ENCODE measurements at regions not wholly inside any gene's neighbourhood (a gene's known extent, or its start where the extent isn't known, plus 50 kb on each side); places are given as distances from the start of the nearest gene placed in this dataset.
A peak's percentile ranks its signal among the peaks of the same experiment; 100 is the strongest.
"Not testable (repeated sequence)": the region's sequence is repeated elsewhere in the genome, so short reads cannot be mapped to it uniquely, and the experiment has no call there.

DNA sequence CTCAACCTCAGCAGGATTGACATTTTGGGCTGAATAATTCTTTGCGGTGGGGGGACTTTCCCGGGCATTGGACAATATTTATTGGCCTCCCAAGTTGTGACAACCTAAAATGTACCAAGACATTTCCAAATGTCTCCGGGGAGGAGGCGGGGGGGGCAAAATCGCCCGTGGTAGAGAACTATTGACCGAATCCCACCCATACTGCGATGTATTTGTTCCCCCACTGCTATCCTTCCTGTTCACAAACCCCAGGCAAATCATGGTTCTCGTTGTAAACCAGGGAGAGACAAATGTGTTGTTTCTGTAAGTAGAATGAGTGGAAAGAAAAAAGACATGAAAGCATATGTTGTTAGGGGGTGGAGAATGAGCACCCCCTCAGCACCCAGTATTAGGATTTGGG lies 141.9 kb downstream of the PSAT1 start:
- no peak for DNase-seq

DNA sequence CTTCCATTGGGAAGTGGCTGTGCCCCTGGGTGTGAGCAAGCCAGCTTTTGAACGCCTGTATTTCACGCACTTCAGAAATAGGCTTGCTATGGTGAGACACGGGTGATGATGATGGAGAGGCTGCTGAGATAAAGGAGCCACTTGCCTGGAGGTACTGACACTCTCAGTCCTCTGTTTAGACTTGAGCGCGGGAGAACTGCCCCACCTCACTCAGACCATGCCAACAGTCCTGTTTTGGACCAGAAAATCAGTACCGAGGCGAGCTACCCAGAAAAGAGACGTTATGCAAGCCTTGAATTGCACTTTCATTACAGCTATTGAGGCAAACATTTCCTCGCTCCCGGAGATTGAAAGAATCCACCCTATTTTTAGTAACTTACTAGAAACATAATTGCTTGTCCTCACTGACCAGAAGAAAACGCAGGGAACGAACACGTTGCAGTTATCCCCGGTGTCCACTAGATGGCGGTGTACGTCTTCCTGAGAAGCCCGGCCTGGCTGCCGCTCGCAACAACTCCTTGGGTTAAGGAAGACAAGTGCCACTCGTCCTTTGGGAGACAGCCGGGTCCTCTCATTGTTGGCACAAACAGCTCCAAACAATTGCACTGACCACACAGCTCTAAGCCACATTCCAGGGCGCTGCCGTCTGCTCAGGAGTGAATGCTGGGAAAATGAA lies 142.4 kb downstream of the PSAT1 start:
- DNase-seq: peak; percentile 57

DNA sequence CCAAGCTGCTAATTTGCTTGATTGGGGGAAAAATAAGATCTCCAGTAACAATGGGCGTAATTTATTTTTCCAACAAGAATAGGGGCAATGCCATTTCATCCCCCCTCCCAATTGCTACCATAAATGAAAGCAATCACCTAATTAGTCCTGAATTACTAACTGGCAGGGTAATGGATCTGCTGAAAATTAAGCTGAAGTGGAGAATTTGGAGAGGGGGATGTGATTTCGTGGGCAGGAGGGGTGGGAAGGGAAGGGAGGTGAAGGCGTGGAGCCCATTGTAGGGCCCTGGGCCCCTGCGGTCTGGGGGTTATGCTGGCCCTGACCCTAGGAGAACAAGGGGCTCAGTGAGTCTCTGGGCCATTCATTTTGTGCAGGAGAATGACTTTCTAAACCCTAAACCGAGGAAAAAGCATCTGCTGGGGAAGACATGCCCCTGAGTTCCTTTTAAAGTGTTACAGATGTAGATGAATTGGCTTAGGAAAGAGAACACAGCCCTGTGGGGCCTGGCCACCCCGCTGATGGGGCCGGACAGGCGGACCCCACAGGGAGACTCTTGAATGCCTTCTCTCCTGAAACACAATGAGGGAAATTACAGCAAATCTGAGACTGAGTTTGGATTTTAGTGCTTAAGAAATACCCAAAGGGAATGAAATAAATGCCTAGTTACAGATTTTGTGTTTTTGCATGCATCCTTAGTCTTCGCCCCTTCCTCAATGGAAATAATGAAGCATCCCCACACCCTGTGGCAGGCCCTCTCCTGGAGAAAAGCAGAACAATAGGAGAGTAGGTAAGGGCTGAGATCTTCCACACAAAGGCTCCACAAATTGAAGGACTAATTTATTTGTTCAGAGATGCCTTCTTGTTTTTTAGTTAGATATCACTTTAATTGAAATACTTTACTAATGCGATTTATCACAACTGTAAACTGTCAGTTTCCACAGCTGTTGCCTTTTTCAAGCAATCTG lies 143.2 kb downstream of the PSAT1 start:
- DNase-seq: no peak

DNA sequence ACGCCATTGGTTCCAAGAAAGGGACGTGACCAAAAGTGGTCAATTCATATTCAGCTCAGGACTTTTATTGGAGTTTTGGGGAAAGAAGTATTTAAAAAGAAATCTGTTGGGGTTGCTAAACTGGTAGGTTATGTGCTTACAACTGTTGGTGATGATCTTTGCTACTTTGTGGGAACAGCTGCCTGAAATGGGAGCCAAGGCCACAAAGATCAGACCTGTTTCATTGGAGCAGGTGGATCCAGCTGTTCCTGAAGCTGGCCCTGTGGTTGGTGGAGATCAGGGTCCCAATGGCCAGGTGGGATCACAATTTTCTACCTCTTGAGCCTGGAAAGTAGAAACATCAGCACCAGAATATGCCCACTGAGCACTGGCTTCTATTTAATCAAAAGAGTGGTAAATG lies 144.5 kb downstream of the PSAT1 start:
- DNase-seq: no peak

DNA sequence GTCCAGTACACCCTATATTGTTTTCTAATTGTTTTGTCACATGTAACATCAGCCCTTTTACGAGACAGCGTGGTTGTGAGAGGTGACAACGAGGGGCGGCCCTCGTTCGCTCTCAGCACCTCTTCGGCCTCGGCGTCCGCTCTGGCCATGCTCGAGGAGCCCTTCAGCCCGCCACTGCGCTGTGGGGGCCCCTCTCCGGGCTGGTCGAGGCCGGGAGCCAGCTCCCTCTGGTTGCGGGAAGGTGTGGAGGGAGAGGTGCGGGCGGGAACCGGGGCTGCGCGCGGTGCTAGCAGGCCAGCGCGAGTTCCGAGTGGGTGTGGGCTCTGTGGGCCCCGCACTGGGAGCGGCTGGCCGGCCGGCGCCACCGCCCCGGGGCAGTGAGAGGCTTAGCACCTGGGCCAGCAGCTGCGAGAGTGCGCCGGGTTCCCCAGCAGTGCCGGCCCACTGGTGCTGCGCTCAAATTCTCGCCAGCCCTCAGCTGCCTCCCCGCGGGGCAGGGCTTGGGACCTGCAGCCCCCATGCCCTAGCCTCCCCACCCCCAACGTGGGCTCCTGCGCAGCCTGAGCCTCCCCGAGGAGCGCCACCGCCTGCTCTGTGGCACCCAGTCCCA lies 145.0 kb downstream of the PSAT1 start:
- no peak for DNase-seq

DNA sequence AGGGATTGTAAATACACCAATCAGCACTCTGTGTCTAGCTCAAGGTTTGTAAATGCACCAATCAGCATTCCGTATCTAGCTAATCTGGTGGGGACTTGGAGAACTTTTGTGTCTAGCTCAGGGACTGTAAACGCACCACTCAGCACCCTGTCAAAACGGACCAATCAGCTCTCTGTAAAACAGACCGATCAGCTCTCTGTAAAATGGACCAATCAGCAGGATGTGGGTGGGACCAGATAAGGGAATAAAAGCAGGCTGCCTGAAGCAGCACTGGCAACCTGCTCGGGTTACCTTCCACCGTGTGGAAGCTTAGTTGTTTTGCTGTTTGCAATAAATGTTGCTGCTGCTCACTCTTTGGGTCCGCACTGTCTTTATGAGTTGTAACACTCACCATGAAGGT lies 145.7 kb downstream of the PSAT1 start:
- not testable (repeated sequence) for DNase-seq

DNA sequence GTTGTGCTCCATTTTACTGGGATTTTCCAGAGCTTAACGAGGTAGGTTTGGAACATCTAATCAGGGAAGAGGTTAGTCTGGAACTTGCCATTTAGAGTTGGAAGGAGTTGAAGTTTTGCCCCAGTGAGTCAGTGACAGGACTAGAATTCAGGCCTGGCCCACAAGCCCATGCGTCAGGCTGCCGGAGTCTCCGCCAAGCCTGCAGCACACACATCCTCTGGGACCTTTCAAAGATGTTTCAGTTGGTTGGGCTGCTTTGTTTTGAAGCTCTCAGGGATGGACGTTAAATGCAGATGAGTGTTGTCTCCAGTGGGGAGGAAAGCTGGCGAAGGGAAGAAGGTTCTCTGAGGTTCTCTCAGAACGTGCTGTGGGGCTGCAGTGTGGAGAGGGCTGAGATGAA lies 147.0 kb downstream of the PSAT1 start:
- no peak for DNase-seq

DNA sequence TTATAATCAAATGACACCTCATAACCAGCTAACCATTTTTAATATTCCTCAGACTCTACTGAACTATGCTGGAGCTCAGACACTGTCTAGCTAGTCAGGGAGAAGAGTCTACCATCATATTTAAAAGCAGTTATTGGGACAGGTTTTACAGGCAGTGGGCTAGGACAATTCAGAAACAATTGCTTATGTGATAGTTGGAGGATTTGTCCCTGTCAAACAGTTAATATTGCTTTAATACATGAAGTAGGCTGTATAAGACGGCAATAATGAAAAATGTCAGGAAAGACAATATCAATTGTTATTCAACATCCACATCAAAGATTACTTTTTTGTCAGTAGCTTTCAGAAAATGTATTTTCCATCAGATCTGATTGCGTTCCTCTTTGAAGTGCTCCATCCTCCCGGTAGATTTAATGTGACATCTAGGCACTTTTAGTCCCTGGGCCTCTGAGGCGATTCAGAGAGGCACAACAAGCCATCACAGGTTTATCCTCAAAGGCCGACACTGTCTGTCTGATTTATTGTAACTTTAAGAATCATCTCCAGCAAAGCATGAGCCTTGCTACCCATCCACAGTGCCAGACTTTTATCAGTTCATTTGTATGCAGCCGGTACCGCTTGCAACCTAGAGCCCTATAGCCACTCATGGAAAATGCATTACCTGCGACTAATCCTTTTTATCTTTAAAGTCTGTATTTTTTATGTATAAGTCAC lies 152.2 kb downstream of the PSAT1 start:
- DNase-seq: no peak

DNA sequence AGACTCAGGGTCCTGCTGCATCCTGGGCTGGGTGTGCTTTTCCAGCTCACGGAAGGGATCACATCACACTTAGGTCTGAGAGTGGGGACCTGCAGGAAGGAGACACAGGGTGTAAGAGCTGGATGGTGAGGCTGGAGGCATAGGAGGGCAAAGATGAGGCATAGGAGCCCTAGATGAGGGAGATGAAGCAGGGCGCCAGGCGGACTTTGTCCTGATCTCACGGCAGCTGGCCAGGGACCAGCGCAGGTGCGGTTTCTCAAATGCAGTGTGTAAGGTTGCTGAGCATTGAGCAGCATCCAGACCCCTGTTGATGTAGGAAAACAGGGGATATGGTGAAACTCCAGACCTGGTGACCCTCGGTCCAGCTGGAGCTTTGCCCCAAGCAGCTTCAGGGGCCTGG lies 156.5 kb downstream of the PSAT1 start:
- no peak for DNase-seq

DNA sequence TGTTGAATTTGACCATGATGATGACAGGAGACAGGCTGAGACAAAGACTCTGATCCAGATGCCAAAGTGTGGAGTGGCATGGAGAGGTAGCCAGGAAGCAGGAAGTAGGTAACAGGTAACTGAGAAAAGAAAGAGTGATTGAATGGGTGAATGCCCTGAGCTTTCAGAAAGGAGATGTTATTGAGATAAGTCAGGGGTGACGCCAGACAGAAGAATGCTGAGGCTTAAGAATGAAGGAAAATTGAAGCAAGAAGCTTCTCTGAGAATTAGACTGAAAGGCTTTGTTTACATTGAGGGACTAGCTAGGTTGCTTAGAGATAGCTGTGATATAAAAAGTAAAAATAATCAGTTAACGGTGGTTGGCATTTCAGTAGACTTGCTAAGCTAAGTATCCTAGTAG lies 165.7 kb downstream of the PSAT1 start:
- DNase-seq: no peak

DNA sequence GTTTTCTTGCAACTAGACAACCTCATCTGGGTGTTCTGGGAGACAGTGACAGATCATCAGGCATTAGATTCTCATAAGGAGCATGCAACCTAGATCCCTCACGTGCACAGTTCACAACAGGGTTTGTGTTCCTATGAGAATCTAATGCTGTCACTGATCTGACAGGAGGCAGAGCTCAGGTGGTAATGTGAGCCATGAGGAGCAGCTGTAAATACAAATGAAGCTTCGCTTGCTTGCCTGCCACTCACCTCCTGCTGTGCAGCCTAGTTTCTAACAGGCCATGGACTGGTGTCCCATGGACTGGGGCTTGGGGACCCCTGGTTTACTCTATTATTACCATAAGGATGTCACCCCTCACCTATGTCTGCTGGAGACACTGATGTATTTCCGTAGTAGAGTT lies 166.8 kb downstream of the PSAT1 start:
- no peak for DNase-seq

DNA sequence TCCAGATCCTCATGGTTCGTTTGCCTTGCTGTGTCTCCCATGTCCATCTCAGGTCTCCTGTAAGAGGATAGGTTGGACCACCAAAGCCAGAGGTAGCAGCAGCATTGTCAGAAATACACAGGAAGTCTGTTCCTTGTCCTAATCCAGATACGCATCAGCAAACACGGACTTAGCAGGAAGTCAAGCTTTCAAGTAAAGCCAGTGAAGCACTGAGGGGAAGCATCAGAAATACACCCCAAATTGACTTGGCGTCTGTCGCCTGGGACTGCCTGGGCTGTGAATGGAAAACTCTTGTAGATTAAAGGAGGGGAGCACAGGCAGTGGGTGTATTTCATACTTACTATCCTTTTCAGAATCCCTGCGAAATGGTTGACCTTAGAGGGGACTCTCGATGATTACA lies 171.3 kb downstream of the PSAT1 start:
- no peak for DNase-seq

DNA sequence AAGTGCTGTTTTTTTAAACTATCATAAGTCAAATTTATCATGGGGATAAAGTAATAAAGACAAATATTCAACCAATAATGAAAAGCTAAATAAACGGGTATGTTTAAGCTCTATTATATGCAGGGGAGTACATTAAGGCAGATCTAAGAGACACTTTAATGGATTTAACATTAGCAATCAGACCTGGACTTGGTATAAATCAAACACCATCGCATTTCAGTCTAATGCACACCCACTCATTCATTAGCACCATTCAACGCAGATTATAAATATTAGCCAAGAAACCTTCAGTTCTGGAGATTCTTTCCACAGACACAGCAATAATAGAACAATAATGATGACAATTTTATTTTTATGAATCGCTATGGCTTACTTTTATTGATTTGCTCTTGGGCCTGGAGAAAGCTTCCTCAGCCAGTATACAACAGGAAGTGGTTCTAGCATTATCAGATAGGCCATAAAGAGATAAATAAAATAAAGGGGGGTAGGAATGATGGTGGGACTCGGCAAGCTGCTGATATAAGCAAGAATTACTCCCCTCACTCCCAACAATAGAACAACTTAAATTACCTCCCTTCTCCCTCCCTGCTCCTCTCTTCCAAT lies 172.2 kb downstream of the PSAT1 start:
- DNase-seq: no peak

DNA sequence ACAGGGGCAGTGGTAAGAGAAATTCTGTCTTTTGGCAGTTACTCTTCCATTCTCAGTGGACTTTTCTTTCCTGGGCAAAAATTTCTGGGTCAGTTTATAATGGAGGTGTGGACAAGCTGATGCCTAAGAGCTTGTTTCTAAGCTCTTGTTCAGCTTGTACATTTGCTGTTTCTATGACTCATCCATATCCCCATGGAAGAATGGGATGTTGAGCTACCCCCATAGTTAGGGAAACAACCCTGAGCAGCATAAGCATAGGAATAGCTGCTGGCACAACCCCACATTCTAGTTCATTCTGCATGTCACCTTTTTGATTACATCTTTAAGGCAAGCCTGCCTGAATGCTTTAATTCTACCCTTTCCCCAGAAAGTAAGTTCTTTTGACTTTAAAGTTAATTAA lies 173.3 kb downstream of the PSAT1 start:
- no peak for DNase-seq

DNA sequence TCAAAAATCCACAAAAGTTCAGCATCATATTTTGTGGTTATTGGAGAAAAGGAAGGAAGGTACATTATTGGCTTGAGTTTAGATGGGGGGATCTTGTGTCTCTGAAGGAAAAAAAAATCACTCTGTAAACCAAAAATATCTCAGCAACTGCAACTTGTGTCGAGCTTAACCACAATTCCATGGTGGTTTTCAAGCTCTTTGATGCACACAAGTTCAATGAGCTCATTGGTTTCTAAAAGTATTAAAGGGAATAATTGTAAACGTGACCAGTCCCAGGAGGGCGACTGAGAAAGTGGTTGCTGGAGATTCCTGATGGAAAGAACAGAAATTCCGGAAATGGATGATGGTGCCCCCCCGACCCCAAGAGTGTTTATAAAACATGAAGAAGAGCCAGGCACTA lies 173.8 kb downstream of the PSAT1 start:
- no peak for DNase-seq

DNA sequence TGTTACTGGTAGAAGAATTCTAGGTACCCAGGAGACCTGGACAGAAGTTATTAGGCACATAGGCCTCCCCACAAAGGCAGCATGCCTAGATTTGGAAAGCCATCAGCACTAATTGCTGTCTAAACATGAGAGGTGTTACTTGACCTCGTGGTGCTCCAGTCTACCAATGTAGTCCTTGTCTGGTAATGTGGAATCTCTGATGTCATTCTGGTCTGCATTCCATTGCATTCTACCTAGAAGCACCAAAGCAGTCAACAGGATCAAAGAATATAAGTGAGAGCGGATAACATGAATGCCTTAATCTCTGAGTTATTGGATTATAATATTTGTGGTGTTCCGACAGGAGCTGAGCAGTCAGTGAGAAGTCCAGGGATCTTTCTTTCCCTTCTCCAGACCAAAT lies 175.2 kb downstream of the PSAT1 start:
- DNase-seq: no peak

DNA sequence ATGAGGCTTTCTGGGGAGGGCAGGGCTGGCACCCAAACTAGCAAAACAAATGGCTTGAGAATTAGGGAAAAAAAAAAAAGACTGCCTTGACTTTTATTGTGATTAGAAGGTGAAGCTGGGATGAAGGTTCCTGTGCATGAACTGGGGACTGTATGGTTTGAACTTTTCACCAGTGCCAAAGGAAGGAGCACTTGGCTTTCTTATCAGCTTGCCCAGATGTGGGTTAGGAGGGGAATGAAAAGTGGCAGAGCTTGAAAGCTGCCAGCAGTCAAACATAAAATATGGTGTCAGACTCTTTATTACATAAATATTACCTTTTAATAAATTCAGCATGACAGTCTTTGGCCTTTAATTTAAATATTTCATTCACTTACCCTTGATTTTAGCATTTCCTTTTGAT lies 182.5 kb downstream of the PSAT1 start:
- no peak for DNase-seq

DNA sequence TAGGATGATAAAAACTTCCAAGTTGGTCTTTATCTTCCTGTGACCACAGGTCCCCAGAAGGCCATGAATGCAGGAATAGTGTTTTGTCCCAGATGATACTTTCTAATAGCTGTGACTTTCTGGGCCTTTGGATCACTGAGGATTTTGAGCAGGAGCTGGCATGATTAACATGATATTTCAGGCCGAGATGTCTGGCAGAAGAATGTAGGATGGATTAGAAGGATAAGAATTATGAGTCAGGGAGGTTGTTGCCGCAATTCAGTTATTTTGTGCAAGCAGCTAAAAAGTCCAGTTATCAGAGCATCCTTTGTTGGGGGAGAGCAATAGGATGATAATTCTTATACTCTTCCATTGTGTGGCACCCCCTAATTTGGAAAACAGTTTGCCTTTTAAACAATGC lies 189.7 kb downstream of the PSAT1 start:
- DNase-seq: no peak

DNA sequence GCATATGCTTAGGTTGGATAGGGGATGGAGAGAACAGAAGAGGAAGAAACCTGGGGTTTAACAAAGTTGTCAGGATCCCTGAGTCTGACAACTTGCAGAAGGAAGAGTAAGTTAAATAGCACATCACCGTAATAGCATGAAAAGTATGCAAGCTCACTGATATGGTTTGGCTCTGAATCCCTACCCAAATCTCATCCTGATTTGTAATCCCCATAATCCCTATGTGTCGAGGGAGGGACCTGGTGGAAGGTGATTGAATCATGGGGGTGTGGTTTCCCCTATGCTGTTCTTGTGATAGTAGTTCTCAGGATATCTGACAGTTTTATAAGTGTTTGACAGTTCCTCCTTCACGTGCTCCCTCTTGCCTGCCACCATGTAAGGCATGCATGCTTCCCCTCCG lies 193.3 kb downstream of the PSAT1 start:
- no peak for DNase-seq

DNA sequence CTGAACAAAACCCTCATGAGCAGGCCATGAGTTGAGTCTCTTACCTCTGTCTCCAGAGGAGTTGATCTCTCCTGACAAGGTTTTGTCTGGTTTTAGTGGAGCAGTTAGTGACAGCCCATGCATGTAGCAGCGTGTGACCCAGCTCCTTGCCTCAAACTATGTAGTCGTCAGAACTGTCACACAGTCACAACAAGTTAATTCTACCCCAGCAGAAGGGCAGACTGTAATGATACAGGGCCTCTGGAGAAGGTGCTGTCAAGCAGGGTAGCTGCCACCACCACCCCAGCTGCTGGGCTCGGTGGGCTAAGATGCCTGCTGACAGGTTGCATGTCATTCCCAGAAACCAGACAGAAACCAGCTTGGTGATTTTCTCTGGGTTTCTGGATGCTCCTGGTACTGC lies 194.5 kb downstream of the PSAT1 start:
- DNase-seq: no peak

DNA sequence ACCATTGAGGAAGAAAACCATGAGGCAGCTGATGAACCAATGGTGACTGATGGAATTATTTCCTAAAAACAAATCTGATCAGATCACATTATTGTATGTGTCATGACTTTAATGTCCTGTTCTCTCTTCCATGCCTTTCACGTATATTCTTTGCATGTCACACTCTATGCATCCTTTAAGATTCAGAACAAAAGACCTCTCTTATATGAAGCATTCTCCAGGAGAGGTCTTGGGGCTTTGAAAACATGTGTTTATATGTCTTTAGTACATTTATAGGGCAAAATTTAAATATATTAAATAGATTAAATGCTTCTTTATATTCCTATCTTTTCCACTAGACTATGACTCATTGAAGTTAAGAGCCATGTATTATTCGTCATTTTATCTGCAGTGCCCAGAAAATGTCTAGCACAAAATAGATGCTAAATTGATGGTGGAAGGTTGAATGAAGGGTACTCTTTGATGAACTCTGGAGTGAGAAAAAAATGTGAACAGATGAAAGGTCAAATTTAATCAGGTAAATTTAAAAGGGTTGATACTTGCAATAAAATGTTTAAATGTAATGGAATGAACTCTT lies 196.3 kb downstream of the PSAT1 start:
- DNase-seq: no peak

DNA sequence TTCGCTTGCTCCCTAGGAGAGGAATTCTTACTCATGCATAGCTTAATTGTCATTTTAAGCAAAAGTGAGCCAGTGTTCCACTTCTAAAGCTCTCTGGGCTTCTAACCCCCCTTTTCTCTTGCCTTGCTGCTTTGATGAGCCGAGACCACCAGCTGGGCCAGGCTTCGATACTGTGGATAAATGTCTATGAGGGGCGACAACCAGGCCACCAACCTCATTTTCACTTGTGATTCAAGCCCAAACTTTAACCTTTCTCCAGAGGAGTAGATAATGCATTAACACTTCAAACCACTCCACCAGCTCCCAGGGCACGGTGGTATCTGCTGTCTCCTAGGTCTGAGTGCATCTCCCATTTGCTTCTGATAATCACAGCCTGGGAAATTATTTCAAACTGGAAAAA lies 205.6 kb downstream of the PSAT1 start:
- no peak for DNase-seq

DNA sequence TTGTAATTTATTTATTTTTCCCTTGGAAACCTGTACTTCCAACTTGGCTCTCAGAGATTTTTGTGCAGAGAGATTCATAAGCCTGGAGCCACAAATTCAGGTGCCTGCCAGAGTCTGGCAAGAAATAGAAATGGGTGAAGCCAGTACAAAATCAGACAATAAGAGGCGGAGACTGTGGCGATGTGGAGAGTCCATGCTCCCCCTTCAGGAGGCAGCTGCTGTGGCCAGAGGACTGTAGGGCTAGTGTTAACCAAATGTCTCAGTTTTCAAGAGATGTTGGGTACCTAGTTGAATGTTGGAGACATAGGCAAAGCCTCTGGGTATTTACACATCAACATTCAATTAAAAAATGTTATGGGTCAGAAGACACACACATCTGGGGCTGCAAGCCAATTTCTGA lies 208.6 kb downstream of the PSAT1 start:
- no peak for DNase-seq
